ENCODE measurements at regions not wholly inside any gene's neighbourhood (a gene's known extent, or its start where the extent isn't known, plus 50 kb on each side); places are given as distances from the start of the nearest gene placed in this dataset.

GRCh38 chr5:174810796-174811195, 86.4 kb downstream of the MSX2 start:
- TF ChIP-seq CTCF (IDR thresholded peaks at IDR 0.05; ENCODE audit: low read depth, low read length): no peak
- no peak overlapping the region for H3K4me3 ChIP-seq (ENCODE audit: low read depth, low read length)

- H3K4me3 ChIP-seq (ENCODE audit: low read depth, low read length): no peak overlapping the region
- no peak for TF ChIP-seq CTCF (IDR thresholded peaks at IDR 0.05; ENCODE audit: low read depth, low read length)
Observed at GRCh38 chr5:174807471-174807870, 83.1 kb downstream of the MSX2 start.

- H3K4me3 ChIP-seq (ENCODE audit: low read depth, low read length): no peak overlapping the region
- TF ChIP-seq CTCF (IDR thresholded peaks at IDR 0.05; ENCODE audit: low read depth, low read length): no peak
Observed at GRCh38 chr5:174806729-174807128, 82.3 kb downstream of the MSX2 start.

GRCh38 chr5:174801798-174802197, 77.4 kb downstream of the MSX2 start:
- TF ChIP-seq CTCF (IDR thresholded peaks at IDR 0.05; ENCODE audit: low read depth, low read length): no peak
- H3K4me3 ChIP-seq (ENCODE audit: low read depth, low read length): no peak overlapping the region

GRCh38 chr5:174800435-174800834, 76.1 kb downstream of the MSX2 start:
- H3K4me3 ChIP-seq (ENCODE audit: low read depth, low read length): no peak overlapping the region
- TF ChIP-seq CTCF (IDR thresholded peaks at IDR 0.05; ENCODE audit: low read depth, low read length): no peak

- no peak for TF ChIP-seq CTCF (IDR thresholded peaks at IDR 0.05; ENCODE audit: low read depth, low read length)
- no peak overlapping the region for H3K4me3 ChIP-seq (ENCODE audit: low read depth, low read length)
Observed at GRCh38 chr5:174799121-174799520, 74.7 kb downstream of the MSX2 start.

GRCh38 chr5:174798551-174798951, 74.2 kb downstream of the MSX2 start:
- H3K4me3 ChIP-seq (ENCODE audit: low read depth, low read length): no peak overlapping the region
- no peak for TF ChIP-seq CTCF (IDR thresholded peaks at IDR 0.05; ENCODE audit: low read depth, low read length)
